Tibial nerve (tissue), 3 donors: ENCODE measurements at regions not wholly inside any gene's neighbourhood (a gene's known extent, or its start where the extent isn't known, plus 50 kb on each side); places are given as distances from the start of the nearest gene placed in this dataset.

Experiments used
- CTCF ChIP-seq, 5 experiments: fragments of 200-600 bp in 3 of 5; fragments of 450-650 bp in 2 of 5; sonication (generic) in 3 of 5; IDR thresholded peaks; one replicate each; pipeline ENCODE4 v1.5.1; 2016 to 2019; ENCODE audit warnings: antibody characterized with exemption in 5 of 5, mild to moderate bottlenecking in 3 of 5, moderate library complexity in 2 of 5
- POLR2A ChIP-seq, 2 donors: fragments of 450-650 bp; IDR thresholded peaks; one replicate each; pipeline ENCODE4 v1.6.1; 2017; ENCODE audit warnings: antibody characterized with exemption in 2 of 2, mild to moderate bottlenecking in 2 of 2, moderate library complexity in 2 of 2

DNA sequence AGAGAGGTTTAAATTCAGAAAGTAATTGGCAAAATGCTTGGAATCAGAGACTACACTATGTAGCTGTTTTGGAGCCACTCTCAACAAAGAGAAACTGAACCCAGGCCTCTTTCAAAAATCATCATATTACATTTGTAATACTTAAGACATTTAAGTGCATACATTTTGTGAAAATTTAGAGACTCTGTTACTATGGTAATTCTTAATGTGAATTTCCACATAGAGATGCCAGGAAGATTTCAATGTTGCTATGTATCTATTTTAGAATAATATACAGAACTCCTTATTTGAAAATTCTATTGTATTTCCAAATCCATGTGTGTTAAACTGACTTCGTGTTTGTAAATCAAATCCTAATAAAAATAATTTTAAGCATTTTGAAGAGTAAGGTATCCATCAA lies 1260.9 kb upstream of the C9orf72 start:
- TF ChIP-seq CTCF (IDR thresholded peaks at IDR 0.05) = no peak
- no peak for TF ChIP-seq POLR2A (IDR thresholded peaks at IDR 0.05)
